IMR-90 (cell line): ENCODE measurements at regions not wholly inside any gene's neighbourhood (a gene's known extent, or its start where the extent isn't known, plus 50 kb on each side); places are given as distances from the start of the nearest gene placed in this dataset.

Source experiments
- ATAC-seq: fragments of 200-7000 bp; cut with Tn5 transposase; 2 replicates; pipeline ENCODE4 v1.9.1; 2020; ENCODE audit warnings: low read depth, mild to moderate bottlenecking, moderate library complexity
- BruUV-seq: library from RNA; stranded (reverse); fragments of 400-500 nt; replicated peaks from 2 replicates; lab custom pipeline; 2021; lab: Mats Ljungman, UMichigan
- CTCF ChIA-PET: fragments of 300-600 bp; formaldehyde crosslinking; extraction: SDS; loops from one replicate; lab custom pipeline; 2021; ENCODE audit warnings: antibody characterized with exemption; lab: Yijun Ruan, JAX
- POLR2A ChIA-PET: fragments of 300-600 bp; sonication (Branson Sonifier 250); formaldehyde crosslinking; loops from one replicate; lab custom pipeline; 2022; ENCODE audit warnings: antibody characterized with exemption; ENCODE audit not compliant: unreplicated experiment; lab: Charles Lee
- DNase-seq: peaks from one replicate; pipeline ENCODE4 v3.0.0; 2013
- H2AFZ ChIP-seq: replicated peaks from 2 replicates; pipeline ENCODE3; 2013; ENCODE audit warnings: low read length, mild to moderate bottlenecking; ENCODE audit not compliant: poor library complexity
- H2AK5ac ChIP-seq: 2 replicates; pipeline ENCODE4 v1.6.1; 2013; ENCODE audit warnings: low read depth, low read length, inconsistent platforms
- H2AK9ac ChIP-seq: replicated peaks from 2 replicates; pipeline ENCODE3; 2013; ENCODE audit warnings: mild to moderate bottlenecking, low read depth, low read length, moderate library complexity; ENCODE audit not compliant: poor library complexity
- H2BK120ac ChIP-seq: 2 replicates; pipeline ENCODE4 v1.6.1; 2013; ENCODE audit warnings: low read depth, low read length, inconsistent platforms
- H2BK15ac ChIP-seq: 3 replicates; pipeline ENCODE4 v1.6.1; 2013; ENCODE audit warnings: low read depth, low read length, inconsistent platforms
- H2BK20ac ChIP-seq: 2 replicates; pipeline ENCODE4 v1.6.1; 2013; ENCODE audit warnings: low read depth, mild to moderate bottlenecking, inconsistent platforms, low read length, moderate library complexity
- H2BK5ac ChIP-seq: 2 replicates; pipeline ENCODE4 v1.6.1; 2013; ENCODE audit warnings: mild to moderate bottlenecking, low read depth, low read length, inconsistent platforms; ENCODE audit not compliant: poor library complexity, severe bottlenecking
- H3K14ac ChIP-seq: replicated peaks from 2 replicates; pipeline ENCODE4 v1.6.1; 2013; ENCODE audit warnings: low read depth, low read length, inconsistent platforms
- H3K18ac ChIP-seq: 2 replicates; pipeline ENCODE4 v1.6.1; 2013; ENCODE audit warnings: low read depth, low read length, control low read depth
- H3K23ac ChIP-seq: 2 replicates; pipeline ENCODE4 v1.6.1; 2013; ENCODE audit warnings: low read depth, low read length, inconsistent platforms
- H3K27ac ChIP-seq: 2 replicates; pipeline ENCODE4 v1.5.1; 2013; ENCODE audit warnings: mild to moderate bottlenecking, control low read depth, low read length; ENCODE audit not compliant: insufficient read depth
- H3K27me3 ChIP-seq: 2 replicates; pipeline ENCODE4 v1.6.1; 2013; ENCODE audit warnings: low read length; ENCODE audit not compliant: control insufficient read depth, insufficient read depth
- H3K36me3 ChIP-seq: 2 replicates; pipeline ENCODE4 v1.6.1; 2013; ENCODE audit warnings: low read length, mixed read lengths; ENCODE audit not compliant: control insufficient read depth, insufficient read depth
- H3K4ac ChIP-seq: 2 replicates; pipeline ENCODE4 v1.6.1; 2013; ENCODE audit warnings: low read depth, low read length, inconsistent platforms
- H3K4me1 ChIP-seq: 2 replicates; pipeline ENCODE4 v1.6.1; 2013; ENCODE audit warnings: low read length, mixed read lengths; ENCODE audit not compliant: control insufficient read depth, insufficient read depth
- H3K4me2 ChIP-seq: 2 replicates; pipeline ENCODE4 v1.6.1; 2013; ENCODE audit warnings: low read depth, mild to moderate bottlenecking, control low read depth, low read length, moderate library complexity
- H3K4me3 ChIP-seq: 2 replicates; pipeline ENCODE4 v1.5.1; 2013; ENCODE audit warnings: low read depth, mild to moderate bottlenecking, control low read depth, low read length, moderate library complexity; ENCODE audit not compliant: insufficient read depth
- H3K56ac ChIP-seq: 2 replicates; pipeline ENCODE4 v1.6.1; 2013; ENCODE audit warnings: low read length, inconsistent platforms; ENCODE audit not compliant: insufficient read depth; ENCODE audit errors: extremely low read depth
- H3K79me1 ChIP-seq, 2 experiments: 2 replicates each; pipeline ENCODE4 v1.6.1; 2013; ENCODE audit warnings: low read length in 2 of 2, inconsistent platforms in 1 of 2, low read depth in 1 of 2
- H3K9ac ChIP-seq: 2 replicates; pipeline ENCODE4 v1.6.1; 2013; ENCODE audit warnings: low read depth, low read length, control low read depth
- H3K9me1 ChIP-seq: 2 replicates; pipeline ENCODE4 v1.6.1; 2013; ENCODE audit warnings: low read length, inconsistent platforms; ENCODE audit not compliant: insufficient read depth
- H3K9me3 ChIP-seq: 2 replicates; pipeline ENCODE4 v1.6.1; 2013; ENCODE audit warnings: low read length; ENCODE audit not compliant: control insufficient read depth, insufficient read depth
- H4K20me1 ChIP-seq: 2 replicates; pipeline ENCODE4 v1.6.1; 2013; ENCODE audit warnings: low read length, inconsistent platforms; ENCODE audit not compliant: insufficient read depth
- H4K5ac ChIP-seq: 2 replicates; pipeline ENCODE4 v1.6.1; 2013; ENCODE audit warnings: mild to moderate bottlenecking, low read depth, low read length, control low read depth
- H4K8ac ChIP-seq, 2 experiments: 2 replicates each; pipeline ENCODE4 v1.6.1; 2013; ENCODE audit warnings: low read depth in 2 of 2, low read length in 2 of 2, control low read depth in 1 of 2, inconsistent platforms in 1 of 2
- H4K91ac ChIP-seq: 2 replicates; pipeline ENCODE4 v1.6.1; 2013; ENCODE audit warnings: low read depth, low read length, inconsistent platforms; ENCODE audit not compliant: insufficient read depth
- MAFK ChIP-seq: IDR thresholded peaks from 2 replicates; pipeline ENCODE4 v1.6.1; 2012; ENCODE audit warnings: low read depth, low read length, improper control_type of control experiment
- MAZ ChIP-seq: IDR thresholded peaks from 2 replicates; pipeline ENCODE4 v1.6.1; 2012; ENCODE audit warnings: low read depth, mild to moderate bottlenecking, low read length, improper control_type of control experiment, moderate library complexity, borderline replicate concordance
- RAD21 ChIP-seq: IDR thresholded peaks from 2 replicates; pipeline ENCODE4 v1.6.1; 2012; ENCODE audit warnings: low read length, improper control_type of control experiment
- USF2 ChIP-seq: fragments of 150-350 bp; IDR thresholded peaks from 2 replicates; pipeline ENCODE4 v1.6.1; 2017; ENCODE audit warnings: mild to moderate bottlenecking, antibody characterized with exemption, low read length, low read depth
- WGBS, 2 experiments: methylation state at CpG; one replicate each; pipeline versions ENCODE4 v1.1.5 to v1.1.7; 2013; ENCODE audit warnings: missing lambda C conversion rate in 2 of 2; ENCODE audit not compliant: insufficient read length in 1 of 2; ENCODE audit errors: extremely low coverage in 2 of 2; 5-methylcytosine and 5-hydroxymethylcytosine counted together
- dilution Hi-C: fragments of 300-500 bp; cut with HindIII; formaldehyde crosslinking; loops from one replicate; pipeline ENCODE4 v1.14.3; 2018; ENCODE audit warnings: low sequenced_read_pairs; ENCODE audit not compliant: unreplicated experiment
- in situ Hi-C: fragments of 300-500 bp; cut with MboI; formaldehyde crosslinking; loops from 3 replicates; pipeline ENCODE4 v1.14.3; 2019; ENCODE audit warnings: low sequenced_read_pairs, inconsistent platforms, mixed read lengths
- intact Hi-C: fragments of 100-400 bp; cut with micrococcal nuclease; formaldehyde crosslinking; loops from 2 replicates; pipeline ENCODE4 v1.10.0; 2022

GRCh38 chr6:92586236-92586977, 833.0 kb downstream of the EPHA7 start:
- no peak overlapping the region for H2BK120ac ChIP-seq
- H4K20me1 ChIP-seq, result no peaks in the 10 kb centered on the region
- H2AK9ac ChIP-seq, result no peak overlapping the region
- no peaks in the 10 kb centered on the region for H3K27me3 ChIP-seq
- BruUV-seq, result no TSS peak
- TF ChIP-seq RAD21 (no peak), USF2 (no peak), MAFK (no peak), MAZ (no peak)
- H3K4ac ChIP-seq, result no peak overlapping the region
- no peak overlapping the region for H4K5ac ChIP-seq
- no peaks in the 10 kb centered on the region for H3K79me1 ChIP-seq
- H3K36me3 ChIP-seq, result no peaks in the 10 kb centered on the region
- no peak overlapping the region for H4K91ac ChIP-seq
- ATAC-seq (no peak), DNase-seq (no peak)
- H3K9me1 ChIP-seq, result no peaks in the 10 kb centered on the region
- no peak overlapping the region for H2AFZ ChIP-seq
- no peaks in the 10 kb centered on the region for H3K4me1 ChIP-seq
- no peak overlapping the region for H2BK5ac ChIP-seq
- no peak overlapping the region for H4K8ac ChIP-seq
- H3K9me3 ChIP-seq, result no peaks in the 10 kb centered on the region; the same call in 1 of the 2 replicates
- no peak overlapping the region for H2BK15ac ChIP-seq
- intact Hi-C loops (no loop called here), in situ Hi-C loops (no loop called here), dilution Hi-C loops (no loop called here)
- WGBS, 2 experiments, result 70% methylated on average over 3 of the region's 8 CpGs; no CpG with 5 or more reads in 1 of the 2 experiments
- ChIA-PET POLR2A (no interaction called here), CTCF (interaction anchor here (0.6 kb wide), 1 partner anchor 205 kb away, joined by 5 read pairs; no protein-coding TSS in a partner anchor)
- no peak overlapping the region for H3K4me2 ChIP-seq
- H3K56ac ChIP-seq, result no peak overlapping the region
- no peak overlapping the region for H3K27ac ChIP-seq
- H2AK5ac ChIP-seq, result no peak overlapping the region
- H3K18ac ChIP-seq, result no peak overlapping the region
- H3K9ac ChIP-seq, result no peak overlapping the region
- H2BK20ac ChIP-seq, result no peak overlapping the region
- H3K14ac ChIP-seq, result no peak overlapping the region
- H3K23ac ChIP-seq, result no peak overlapping the region
- H3K4me3 ChIP-seq, result no peak overlapping the region
